ENCODE measurements at regions not wholly inside any gene's neighbourhood (a gene's known extent, or its start where the extent isn't known, plus 50 kb on each side); places are given as distances from the start of the nearest gene placed in this dataset.

- DNase-seq, result no peak
Observed at GRCh38 chr14:85296456-85297210, 233.3 kb upstream of the FLRT2 start.

- DNase-seq, result no peak
Observed at GRCh38 chr14:85300107-85300506, 229.8 kb upstream of the FLRT2 start.

- no peak for DNase-seq
Observed at GRCh38 chr14:85301506-85301905, 228.4 kb upstream of the FLRT2 start.

GRCh38 chr14:85306024-85306423 is 223.9 kb upstream of the FLRT2 start:
- no peak for DNase-seq

- DNase-seq, result no peak
Observed at GRCh38 chr14:85308531-85309300, 221.2 kb upstream of the FLRT2 start.

- no peak for DNase-seq
Observed at GRCh38 chr14:85310491-85311272, 219.3 kb upstream of the FLRT2 start.

- no peak for DNase-seq
Observed at GRCh38 chr14:85313560-85314207, 216.3 kb upstream of the FLRT2 start.

GRCh38 chr14:85315290-85315689 is 214.7 kb upstream of the FLRT2 start:
- DNase-seq, result no peak

- no peak for DNase-seq
Observed at GRCh38 chr14:85315733-85316290, 214.1 kb upstream of the FLRT2 start.

- no peak for DNase-seq
Observed at GRCh38 chr14:85316701-85317410, 213.1 kb upstream of the FLRT2 start.

- DNase-seq, result no peak
Observed at GRCh38 chr14:85317491-85318021, 212.4 kb upstream of the FLRT2 start.

GRCh38 chr14:85319101-85319500 is 210.8 kb upstream of the FLRT2 start:
- DNase-seq, result no peak

- no peak for DNase-seq
Observed at GRCh38 chr14:85319998-85320630, 209.8 kb upstream of the FLRT2 start.

GRCh38 chr14:85325134-85326017 is 204.6 kb upstream of the FLRT2 start:
- no peak for DNase-seq

- no peak for DNase-seq
Observed at GRCh38 chr14:85332401-85332800, 197.5 kb upstream of the FLRT2 start.

- no peak for DNase-seq
Observed at GRCh38 chr14:85333313-85333712, 196.6 kb upstream of the FLRT2 start.

GRCh38 chr14:85333841-85334240 is 196.1 kb upstream of the FLRT2 start:
- no peak for DNase-seq

GRCh38 chr14:85334316-85334715 is 195.6 kb upstream of the FLRT2 start:
- DNase-seq, result no peak

GRCh38 chr14:85336257-85336656 is 193.7 kb upstream of the FLRT2 start:
- no peak for DNase-seq

- DNase-seq, result no peak
Observed at GRCh38 chr14:85336817-85337216, 193.1 kb upstream of the FLRT2 start.
